ENCODE measurements at regions not wholly inside any gene's neighbourhood (a gene's known extent, or its start where the extent isn't known, plus 50 kb on each side); places are given as distances from the start of the nearest gene placed in this dataset.
A peak's percentile ranks its signal among the peaks of the same experiment; 100 is the strongest.

DNA sequence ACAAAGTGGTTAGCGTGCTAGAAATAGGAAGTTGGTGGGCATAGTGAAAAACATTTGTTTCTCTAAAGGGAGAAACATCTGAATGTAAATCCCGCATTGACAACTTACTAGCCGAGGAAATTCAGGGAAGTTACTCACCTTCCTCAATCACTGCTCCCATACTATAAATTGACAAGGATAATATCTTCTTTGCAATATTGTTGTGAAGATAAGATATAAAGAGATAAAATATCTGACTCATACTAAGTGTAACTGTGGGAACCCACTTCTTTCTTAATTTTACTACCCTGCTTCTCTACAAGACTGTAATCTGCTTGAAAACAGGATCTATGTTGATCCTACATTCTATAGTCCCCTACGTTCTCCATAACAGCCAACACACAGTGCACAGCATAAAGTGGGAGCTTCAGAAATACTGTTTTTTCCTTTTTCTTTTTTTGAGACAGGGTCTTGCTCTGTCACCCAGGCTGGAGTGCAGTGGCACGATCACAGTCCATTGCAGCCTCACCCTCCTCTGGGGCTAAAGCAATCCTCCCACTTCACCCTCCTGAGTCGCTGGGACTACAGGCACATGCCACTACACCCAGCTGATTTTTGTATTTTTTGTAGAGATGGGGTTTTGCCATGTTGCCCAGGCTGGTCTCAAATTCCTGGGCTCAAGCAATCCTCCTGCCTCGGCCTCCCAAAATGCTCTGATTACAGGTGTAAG lies 57.4 kb upstream of the C1orf21 start:
- DNase-seq = peak; percentile 38

- DNase-seq = no peak
These were observed 56.6 kb upstream of the C1orf21 start for GRCh38 chr1:184329962-184330868.

DNA sequence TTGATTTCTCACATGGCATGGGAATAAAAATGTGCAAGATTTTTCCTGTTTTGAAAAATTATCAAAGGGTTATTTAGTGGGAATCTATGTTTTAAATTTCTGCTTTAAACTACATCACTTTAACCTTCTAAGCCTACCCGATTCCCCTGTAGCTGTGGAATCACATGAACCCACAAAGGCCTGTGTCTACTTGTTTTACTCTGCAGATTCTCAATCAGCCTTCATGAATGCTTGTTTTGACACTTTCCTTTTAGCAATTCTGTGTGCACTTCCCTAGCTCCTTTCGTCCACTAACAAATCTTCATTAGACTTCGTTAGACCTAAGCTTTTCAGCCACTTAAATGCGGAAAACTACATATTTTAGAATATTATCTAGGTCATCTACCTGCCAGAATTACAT lies 56.0 kb upstream of the C1orf21 start:
- DNase-seq = no peak
